ENCODE measurements at regions not wholly inside any gene's neighbourhood (a gene's known extent, or its start where the extent isn't known, plus 50 kb on each side); places are given as distances from the start of the nearest gene placed in this dataset.

DNA sequence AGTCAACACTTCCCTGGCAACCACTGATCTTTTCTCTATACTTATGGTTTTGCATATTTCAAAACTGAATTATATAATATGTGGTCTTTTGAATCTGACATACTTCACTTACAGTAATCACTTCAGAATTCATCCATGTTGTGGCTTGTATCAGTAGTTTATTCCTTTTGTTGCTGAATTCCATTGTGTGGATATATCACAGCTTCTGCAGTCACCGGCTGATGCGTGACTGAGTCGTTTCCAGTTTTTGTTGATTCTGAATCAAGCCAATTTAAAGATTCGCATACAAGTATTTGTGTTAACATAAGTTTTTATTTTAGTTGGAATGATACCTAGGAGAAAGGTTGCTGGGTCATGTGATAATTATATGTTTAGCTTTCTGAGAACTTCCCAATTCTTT is 672.5 kb upstream of the ANKRD30A start:
- H3K4me3 ChIP-seq (ENCODE audit: low read depth, low read length) = no peak overlapping the region
- TF ChIP-seq, protein P1, sequence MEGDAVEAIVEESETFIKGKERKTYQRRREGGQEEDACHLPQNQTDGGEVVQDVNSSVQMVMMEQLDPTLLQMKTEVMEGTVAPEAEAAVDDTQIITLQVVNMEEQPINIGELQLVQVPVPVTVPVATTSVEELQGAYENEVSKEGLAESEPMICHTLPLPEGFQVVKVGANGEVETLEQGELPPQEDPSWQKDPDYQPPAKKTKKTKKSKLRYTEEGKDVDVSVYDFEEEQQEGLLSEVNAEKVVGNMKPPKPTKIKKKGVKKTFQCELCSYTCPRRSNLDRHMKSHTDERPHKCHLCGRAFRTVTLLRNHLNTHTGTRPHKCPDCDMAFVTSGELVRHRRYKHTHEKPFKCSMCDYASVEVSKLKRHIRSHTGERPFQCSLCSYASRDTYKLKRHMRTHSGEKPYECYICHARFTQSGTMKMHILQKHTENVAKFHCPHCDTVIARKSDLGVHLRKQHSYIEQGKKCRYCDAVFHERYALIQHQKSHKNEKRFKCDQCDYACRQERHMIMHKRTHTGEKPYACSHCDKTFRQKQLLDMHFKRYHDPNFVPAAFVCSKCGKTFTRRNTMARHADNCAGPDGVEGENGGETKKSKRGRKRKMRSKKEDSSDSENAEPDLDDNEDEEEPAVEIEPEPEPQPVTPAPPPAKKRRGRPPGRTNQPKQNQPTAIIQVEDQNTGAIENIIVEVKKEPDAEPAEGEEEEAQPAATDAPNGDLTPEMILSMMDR (IDR thresholded peaks at IDR 0.05; ENCODE audit: low read depth, low read length, missing control alignments) = no peak
- in situ Hi-C loops (cut with HindIII; ENCODE audit: low sequenced_read_pairs) = no loop called here
- no peak for DNase-seq (ENCODE audit: low read depth)

DNA sequence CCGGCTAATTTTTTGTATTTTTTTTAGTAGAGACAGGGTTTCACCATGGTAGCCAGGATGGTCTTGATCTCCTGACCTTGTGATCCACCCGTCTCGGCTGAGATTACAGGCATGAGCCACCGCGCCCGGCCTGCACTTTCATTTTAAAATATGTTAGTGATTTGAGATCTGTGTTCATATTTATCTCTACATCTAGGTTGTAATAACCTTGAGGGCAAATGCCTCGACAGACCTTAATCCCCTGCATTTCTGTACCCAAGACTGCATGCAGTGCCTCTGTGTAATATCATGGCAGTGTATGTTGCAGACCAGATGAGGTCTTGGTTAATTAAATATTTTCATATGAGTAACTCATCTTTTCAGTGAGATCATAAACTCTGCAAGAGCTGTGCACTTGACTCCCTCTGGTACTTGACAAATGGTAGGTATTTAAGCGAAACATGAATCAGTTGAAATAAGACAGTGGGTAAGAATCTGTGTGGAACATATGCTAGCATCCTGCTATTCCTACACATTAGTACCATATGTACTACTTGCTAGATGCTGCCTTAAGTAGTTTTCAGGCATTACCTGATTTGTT is 673.9 kb upstream of the ANKRD30A start:
- TF ChIP-seq, protein P1 (IDR thresholded peaks at IDR 0.05; ENCODE audit: low read depth, low read length, missing control alignments) = no peak

DNA sequence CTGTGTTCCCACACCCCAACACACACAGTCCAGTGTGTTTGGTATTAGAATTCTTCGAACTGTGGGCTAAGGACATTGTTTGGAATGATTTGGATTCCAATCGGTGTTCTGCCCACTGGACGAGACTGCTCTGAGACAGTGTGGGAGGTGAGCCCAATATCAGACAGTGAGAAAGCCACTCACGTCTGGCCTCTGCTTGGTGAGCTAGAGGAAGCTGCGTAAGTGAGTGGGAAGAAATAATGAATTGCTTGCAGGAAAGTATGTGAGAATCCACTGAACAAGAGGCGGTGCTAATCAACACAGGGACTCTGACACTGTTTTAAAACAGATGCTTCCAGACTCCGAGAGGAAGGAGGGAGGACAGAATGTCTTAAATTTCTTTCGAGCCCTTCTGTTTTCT is 675.0 kb upstream of the ANKRD30A start:
- in situ Hi-C loops (cut with HindIII; ENCODE audit: low sequenced_read_pairs) = no loop called here
- DNase-seq (ENCODE audit: low read depth) = no peak
- TF ChIP-seq, protein P1 (IDR thresholded peaks at IDR 0.05; ENCODE audit: low read depth, low read length, missing control alignments) = no peak
- no peak overlapping the region for H3K4me3 ChIP-seq (ENCODE audit: low read depth, low read length)

More for the DNA sequence above, 673.9 kb upstream of the ANKRD30A start:
- in situ Hi-C loops (cut with HindIII; ENCODE audit: low sequenced_read_pairs) = no loop called here
- H3K4me3 ChIP-seq (ENCODE audit: low read depth, low read length) = no peak overlapping the region
- DNase-seq (ENCODE audit: low read depth) = no peak

DNA sequence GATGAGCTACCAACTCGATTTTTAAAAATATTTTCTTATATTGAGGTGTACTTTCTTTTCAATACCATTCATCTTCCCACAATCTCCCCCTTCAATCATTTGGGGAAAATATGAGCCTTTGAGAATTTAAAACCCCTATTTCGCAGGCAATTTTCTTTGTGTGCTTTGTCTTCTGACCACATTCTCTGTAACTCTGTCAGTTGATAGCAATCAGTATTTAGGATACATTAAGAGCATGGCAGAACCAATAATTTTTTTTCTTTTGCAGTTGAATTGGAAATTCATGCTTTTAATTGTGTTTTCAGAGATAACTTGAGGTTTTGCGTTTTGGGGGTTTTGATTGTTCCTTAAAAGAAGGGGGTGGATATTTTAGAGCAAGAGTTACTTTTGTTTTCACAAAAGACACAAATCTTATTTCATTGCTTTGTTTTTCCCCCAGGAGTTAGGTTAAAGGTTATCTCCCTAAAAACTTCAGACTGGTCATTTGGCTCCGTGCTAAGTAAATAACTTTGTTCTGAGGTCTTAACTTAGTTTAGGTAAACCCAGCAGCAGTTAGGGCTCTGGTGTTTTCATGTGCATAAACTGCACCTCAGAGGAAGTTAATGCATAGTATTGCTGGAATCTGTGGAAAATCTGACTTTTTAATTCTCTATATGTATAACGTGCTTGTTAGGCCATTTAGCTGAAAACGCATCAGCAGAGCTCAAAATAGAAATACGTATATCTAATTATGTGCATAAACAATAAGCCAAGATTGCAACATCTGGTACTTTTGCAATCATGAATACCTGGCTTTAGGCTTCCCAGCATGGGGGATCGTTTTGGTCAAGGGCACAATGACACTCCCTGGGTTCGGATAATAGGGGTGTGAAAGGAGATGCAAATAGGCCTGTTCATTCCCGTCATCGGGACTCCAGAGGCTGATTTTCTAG is 676.4 kb upstream of the ANKRD30A start:
- TF ChIP-seq, protein P1 (IDR thresholded peaks at IDR 0.05; ENCODE audit: low read depth, low read length, missing control alignments) = no peak
- no peak overlapping the region for H3K4me3 ChIP-seq (ENCODE audit: low read depth, low read length)
- in situ Hi-C loops (cut with HindIII; ENCODE audit: low sequenced_read_pairs) = no loop called here
- DNase-seq (ENCODE audit: low read depth) = peak; percentile 16

DNA sequence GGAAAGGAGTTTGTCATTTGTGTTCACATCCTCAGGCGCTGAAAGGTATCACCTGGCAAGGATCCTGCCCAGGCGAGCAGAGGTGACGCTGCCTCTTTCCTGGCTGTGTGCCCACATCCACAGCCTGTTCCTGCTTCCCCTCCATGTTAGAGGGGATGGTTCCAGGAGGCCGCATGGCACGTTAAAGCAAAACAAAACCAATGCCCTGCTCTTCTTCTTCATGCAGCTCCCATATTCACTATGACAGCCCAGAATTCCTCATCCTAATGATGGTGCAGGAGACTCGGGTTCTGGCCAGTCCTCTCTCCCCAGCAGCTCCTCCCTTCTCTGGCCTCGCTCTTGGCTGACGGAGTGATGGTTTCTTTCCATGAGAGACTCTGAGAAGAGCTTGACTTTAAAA is 678.5 kb upstream of the ANKRD30A start:
- TF ChIP-seq, protein P1 (IDR thresholded peaks at IDR 0.05; ENCODE audit: low read depth, low read length, missing control alignments) = no peak
- DNase-seq (ENCODE audit: low read depth) = no peak

DNA sequence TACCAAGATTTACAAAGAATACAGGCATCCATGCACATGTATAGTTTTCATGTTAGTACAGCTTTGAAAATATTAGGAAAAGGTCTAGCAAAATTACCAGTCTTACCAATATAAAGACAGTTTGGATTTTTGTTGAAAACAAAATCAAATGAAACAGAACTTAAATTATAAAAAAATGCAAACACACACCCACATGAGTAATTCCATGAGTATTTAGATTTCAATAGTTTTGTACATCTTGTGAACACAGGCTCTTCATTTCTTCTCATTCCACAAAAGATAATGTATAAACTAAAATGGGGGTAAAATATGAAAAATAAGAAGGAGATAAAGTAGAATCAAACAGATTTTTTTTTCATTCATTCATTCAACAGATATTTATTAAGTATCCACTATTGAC is 682.2 kb upstream of the ANKRD30A start:
- H3K4me3 ChIP-seq (ENCODE audit: low read depth, low read length) = no peak overlapping the region
- no peak for DNase-seq (ENCODE audit: low read depth)
- in situ Hi-C loops (cut with HindIII; ENCODE audit: low sequenced_read_pairs) = no loop called here
- TF ChIP-seq, protein P1 (IDR thresholded peaks at IDR 0.05; ENCODE audit: low read depth, low read length, missing control alignments) = no peak

More for the DNA sequence above, 678.5 kb upstream of the ANKRD30A start:
- no peak overlapping the region for H3K4me3 ChIP-seq (ENCODE audit: low read depth, low read length)
- in situ Hi-C loops (cut with HindIII; ENCODE audit: low sequenced_read_pairs) = no loop called here

All from astrocyte of the cerebellum (primary cell).